ENCODE measurements at regions not wholly inside any gene's neighbourhood (a gene's known extent, or its start where the extent isn't known, plus 50 kb on each side); places are given as distances from the start of the nearest gene placed in this dataset.

DNA sequence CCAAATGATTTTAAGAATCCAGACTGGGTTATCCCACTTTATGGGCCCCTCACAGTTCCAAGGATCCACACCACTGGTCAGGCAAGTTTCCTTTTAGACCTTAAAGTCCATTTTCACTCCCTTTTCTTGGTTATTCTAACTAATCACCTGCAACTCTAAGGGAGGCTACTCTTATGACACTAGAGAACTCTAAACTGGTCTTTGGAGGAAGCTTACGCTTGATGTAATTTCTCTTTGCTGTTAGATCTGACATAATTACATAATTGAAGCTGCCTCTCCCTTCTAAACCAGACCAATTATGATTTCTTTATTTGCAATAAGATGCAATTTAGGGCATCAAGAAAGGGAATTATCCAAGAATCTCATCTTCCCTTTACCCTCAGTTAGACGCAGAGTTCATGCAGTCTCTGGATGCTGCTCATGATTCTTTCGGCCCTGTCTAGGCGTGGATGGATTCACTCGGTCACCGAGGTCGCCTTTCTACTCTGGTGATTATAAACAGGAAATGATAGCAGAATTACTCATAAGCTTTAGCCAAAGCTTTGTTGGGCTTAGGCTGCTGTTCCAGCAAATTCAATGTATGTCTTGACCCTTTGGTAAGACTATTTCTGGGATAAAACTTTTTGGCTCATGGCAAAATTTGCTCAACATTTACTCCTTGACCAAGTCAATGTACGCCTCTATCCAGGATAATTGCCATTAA is 130.9 kb upstream of the PRNP start:
- no peaks in the 10 kb centered on the region for H3K36me3 ChIP-seq (ENCODE audit: control insufficient read depth, insufficient read depth, low read length)
- H3K27ac ChIP-seq (ENCODE audit: insufficient read depth, low read length) = peak overlapping the region; percentile 63
- H2AFZ ChIP-seq (ENCODE audit: low read length) = no peak overlapping the region
- H3K4me1 ChIP-seq (ENCODE audit: control insufficient read depth, extremely low read depth, insufficient read depth, low read length) = peaks cover 19% of the 10 kb centered on the region
- no peak for TF ChIP-seq EZH2 (IDR thresholded peaks at IDR 0.05; ENCODE audit: low read length, missing control alignments)
- TF ChIP-seq, protein P1, sequence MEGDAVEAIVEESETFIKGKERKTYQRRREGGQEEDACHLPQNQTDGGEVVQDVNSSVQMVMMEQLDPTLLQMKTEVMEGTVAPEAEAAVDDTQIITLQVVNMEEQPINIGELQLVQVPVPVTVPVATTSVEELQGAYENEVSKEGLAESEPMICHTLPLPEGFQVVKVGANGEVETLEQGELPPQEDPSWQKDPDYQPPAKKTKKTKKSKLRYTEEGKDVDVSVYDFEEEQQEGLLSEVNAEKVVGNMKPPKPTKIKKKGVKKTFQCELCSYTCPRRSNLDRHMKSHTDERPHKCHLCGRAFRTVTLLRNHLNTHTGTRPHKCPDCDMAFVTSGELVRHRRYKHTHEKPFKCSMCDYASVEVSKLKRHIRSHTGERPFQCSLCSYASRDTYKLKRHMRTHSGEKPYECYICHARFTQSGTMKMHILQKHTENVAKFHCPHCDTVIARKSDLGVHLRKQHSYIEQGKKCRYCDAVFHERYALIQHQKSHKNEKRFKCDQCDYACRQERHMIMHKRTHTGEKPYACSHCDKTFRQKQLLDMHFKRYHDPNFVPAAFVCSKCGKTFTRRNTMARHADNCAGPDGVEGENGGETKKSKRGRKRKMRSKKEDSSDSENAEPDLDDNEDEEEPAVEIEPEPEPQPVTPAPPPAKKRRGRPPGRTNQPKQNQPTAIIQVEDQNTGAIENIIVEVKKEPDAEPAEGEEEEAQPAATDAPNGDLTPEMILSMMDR (conservative IDR thresholded peaks at IDR 0.05 in 1 of 2, IDR thresholded peaks at IDR 0.05 in 1 of 2; ENCODE audit: low read depth in 1 of 2, low read length in 2 of 2) = no peak
- H3K27me3 ChIP-seq (ENCODE audit: control insufficient read depth, insufficient read depth, low read length) = no peaks in the 10 kb centered on the region
- peak overlapping the region; percentile 40 for H3K4me2 ChIP-seq (ENCODE audit: extremely low read depth, insufficient read depth, low read length)
- no peaks in the 10 kb centered on the region for H3K79me2 ChIP-seq (ENCODE audit: control insufficient read depth, insufficient read depth, low read length)
- H3K4me3 ChIP-seq (replicated peaks in 1 of 4; ENCODE audit: control extremely low read depth in 1 of 4, insufficient read depth in 1 of 4, low read depth in 3 of 4, low read length in 4 of 4) = no peak overlapping the region
- H3K9ac ChIP-seq (ENCODE audit: insufficient read depth, low read length) = no peak overlapping the region
- no peaks in the 10 kb centered on the region for H4K20me1 ChIP-seq (ENCODE audit: control insufficient read depth, extremely low read depth, insufficient read depth, low read length)
- no peaks in the 10 kb centered on the region for H3K9me3 ChIP-seq (ENCODE audit: control insufficient read depth, insufficient read depth, low read depth, low read length)
- DNase-seq (ENCODE audit: low read depth in 2 of 2) = peak; percentile 81 to 96

DNA sequence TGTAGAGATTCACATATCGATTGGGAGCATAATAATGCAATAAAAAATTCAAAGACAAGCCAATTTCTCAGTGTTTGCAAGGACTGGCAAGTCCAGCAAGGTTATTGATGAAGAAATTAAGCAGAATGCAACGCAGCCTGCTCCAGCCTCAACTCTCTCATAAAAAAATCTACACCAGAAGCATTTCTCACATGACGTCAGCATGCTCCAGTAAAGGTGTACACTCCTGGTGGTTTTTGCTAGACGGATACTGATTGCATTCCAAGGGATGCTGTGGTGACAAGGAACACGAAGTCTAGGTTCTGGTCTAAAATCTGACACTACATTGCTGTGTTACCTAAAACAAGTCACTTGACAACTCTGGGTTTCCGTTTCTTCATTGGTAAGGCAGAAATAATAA is 131.9 kb upstream of the PRNP start:
- Histone ChIP-seq H3K36me3 (ENCODE audit: control insufficient read depth, insufficient read depth, low read length) (no peaks in the 10 kb centered on the region), H3K9me3 (ENCODE audit: control insufficient read depth, insufficient read depth, low read depth, low read length) (no peaks in the 10 kb centered on the region), H3K79me2 (ENCODE audit: control insufficient read depth, insufficient read depth, low read length) (no peaks in the 10 kb centered on the region), H2AFZ (ENCODE audit: low read length) (no peak overlapping the region), H3K9ac (ENCODE audit: insufficient read depth, low read length) (no peak overlapping the region), H3K27me3 (ENCODE audit: control insufficient read depth, insufficient read depth, low read length) (no peaks in the 10 kb centered on the region), H3K27ac (ENCODE audit: insufficient read depth, low read length) (no peak overlapping the region), H3K4me2 (ENCODE audit: extremely low read depth, insufficient read depth, low read length) (no peak overlapping the region), H4K20me1 (ENCODE audit: control insufficient read depth, extremely low read depth, insufficient read depth, low read length) (no peaks in the 10 kb centered on the region), H3K4me1 (ENCODE audit: control insufficient read depth, extremely low read depth, insufficient read depth, low read length) (peaks cover 20% of the 10 kb centered on the region), H3K4me3 (replicated peaks in 1 of 4; ENCODE audit: control extremely low read depth in 1 of 4, insufficient read depth in 1 of 4, low read depth in 3 of 4, low read length in 4 of 4) (no peak overlapping the region)
- no peak for DNase-seq (ENCODE audit: low read depth in 2 of 2)
- TF ChIP-seq EZH2 (IDR thresholded peaks at IDR 0.05; ENCODE audit: low read length, missing control alignments) = no peak
- TF ChIP-seq, protein P1 (conservative IDR thresholded peaks at IDR 0.05 in 1 of 2, IDR thresholded peaks at IDR 0.05 in 1 of 2; ENCODE audit: low read depth in 1 of 2, low read length in 2 of 2) = no peak

DNA sequence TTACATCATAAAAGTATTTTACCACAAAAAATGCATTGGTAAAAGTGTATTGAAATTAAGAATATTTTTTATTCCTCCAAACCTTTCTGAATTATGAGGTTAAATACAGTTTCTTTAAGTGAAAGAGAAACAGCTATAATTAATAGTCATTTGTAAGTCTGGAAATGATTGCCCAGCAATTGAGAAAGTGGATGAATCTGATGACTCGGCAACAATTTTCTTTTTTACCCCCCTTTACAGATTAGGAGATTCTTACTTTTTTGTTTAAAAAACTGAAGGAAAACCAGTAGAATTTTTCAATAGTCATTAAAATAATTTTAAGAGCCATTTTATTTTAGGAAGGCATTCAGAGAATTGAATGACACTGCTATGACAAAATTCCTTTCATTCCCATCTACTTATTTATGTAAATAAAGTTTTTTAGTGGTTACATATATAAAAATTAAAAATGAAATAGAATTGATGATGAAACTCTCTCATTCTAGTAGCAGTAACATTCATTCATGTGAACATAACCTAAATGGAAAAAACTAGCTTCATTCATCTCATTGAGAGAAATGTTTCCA is 134.1 kb upstream of the PRNP start:
- Histone ChIP-seq H3K27me3 (ENCODE audit: control insufficient read depth, insufficient read depth, low read length) (no peaks in the 10 kb centered on the region), H3K79me2 (ENCODE audit: control insufficient read depth, insufficient read depth, low read length) (no peaks in the 10 kb centered on the region), H3K27ac (ENCODE audit: insufficient read depth, low read length) (no peak overlapping the region), H3K36me3 (ENCODE audit: control insufficient read depth, insufficient read depth, low read length) (no peaks in the 10 kb centered on the region), H3K4me3 (replicated peaks in 1 of 4; ENCODE audit: control extremely low read depth in 1 of 4, insufficient read depth in 1 of 4, low read depth in 3 of 4, low read length in 4 of 4) (no peak overlapping the region), H3K4me1 (ENCODE audit: control insufficient read depth, extremely low read depth, insufficient read depth, low read length) (peaks cover 23% of the 10 kb centered on the region), H2AFZ (ENCODE audit: low read length) (no peak overlapping the region), H4K20me1 (ENCODE audit: control insufficient read depth, extremely low read depth, insufficient read depth, low read length) (no peaks in the 10 kb centered on the region), H3K9ac (ENCODE audit: insufficient read depth, low read length) (no peak overlapping the region), H3K9me3 (ENCODE audit: control insufficient read depth, insufficient read depth, low read depth, low read length) (no peaks in the 10 kb centered on the region), H3K4me2 (ENCODE audit: extremely low read depth, insufficient read depth, low read length) (no peak overlapping the region)
- DNase-seq (ENCODE audit: low read depth in 2 of 2) = no peak
- TF ChIP-seq, protein P1 (conservative IDR thresholded peaks at IDR 0.05 in 1 of 2, IDR thresholded peaks at IDR 0.05 in 1 of 2; ENCODE audit: low read depth in 1 of 2, low read length in 2 of 2) = no peak
- TF ChIP-seq EZH2 (IDR thresholded peaks at IDR 0.05; ENCODE audit: low read length, missing control alignments) = no peak

Measured in fibroblast of lung (primary cell).